ENCODE measurements at regions not wholly inside any gene's neighbourhood (a gene's known extent, or its start where the extent isn't known, plus 50 kb on each side); places are given as distances from the start of the nearest gene placed in this dataset.

DNA sequence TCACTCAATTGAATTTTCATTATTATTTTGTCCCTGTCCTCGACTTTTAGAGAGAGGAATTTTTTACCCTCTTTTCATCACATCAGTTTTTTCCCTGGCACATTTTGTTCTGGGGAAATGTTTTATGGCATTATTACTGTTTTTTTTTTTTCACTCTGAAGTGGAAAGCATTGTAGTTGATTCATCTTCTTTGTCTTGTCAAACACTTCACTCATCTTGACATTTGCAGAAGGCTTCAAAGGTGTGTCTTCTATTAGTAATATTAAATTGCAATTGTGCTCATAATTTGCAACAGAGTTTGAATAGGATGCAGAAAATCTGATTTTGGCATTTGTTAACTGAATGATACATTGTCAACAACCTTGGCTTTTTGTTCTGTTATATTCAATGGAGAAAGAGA lies 545.4 kb upstream of the ARX start:
- no peak for TF ChIP-seq EZH2 (IDR thresholded peaks at IDR 0.05)
- no peak for TF ChIP-seq POLR2AphosphoS5 (IDR thresholded peaks at IDR 0.05; ENCODE audit: borderline replicate concordance, low read depth, low read length)
